ENCODE measurements at regions not wholly inside any gene's neighbourhood (a gene's known extent, or its start where the extent isn't known, plus 50 kb on each side); places are given as distances from the start of the nearest gene placed in this dataset.

GRCh38 chr2:215815960-215816359, 197.4 kb downstream of the MREG start:
- H3F3A ChIP-seq (replicated peaks; ENCODE audit: insufficient read depth), result no peaks in the 10 kb centered on the region
- 60% methylated on average over 2 of the region's 2 CpGs for WGBS (ENCODE audit: low lambda C conversion rate)
- no peak overlapping the region for H2AFZ ChIP-seq (ENCODE audit: low read depth)
- no peaks in the 10 kb centered on the region for H3K4me1 ChIP-seq (ENCODE audit: control insufficient read depth in 1 of 2, insufficient read depth in 2 of 2, low read depth in 1 of 2, low read length in 1 of 2)
- POLR2A ChIA-PET, result no interaction called here
- no peak overlapping the region for H3K9ac ChIP-seq
- H3K36me3 ChIP-seq (replicated peaks in 1 of 2; ENCODE audit: control insufficient read depth in 1 of 2, insufficient read depth in 2 of 2, low read length in 1 of 2), result no peaks in the 10 kb centered on the region
- H4K20me1 ChIP-seq (ENCODE audit: insufficient read depth), result no peaks in the 10 kb centered on the region
- DNase-seq, result no peak
- no peaks in the 10 kb centered on the region for H3K79me2 ChIP-seq (ENCODE audit: insufficient read depth)
- no peaks in the 10 kb centered on the region for H3K9me2 ChIP-seq
- H3K4me3 ChIP-seq (ENCODE audit: low read depth in 2 of 2, low read length in 1 of 2), result no peak overlapping the region
- TF ChIP-seq NRF1 (IDR thresholded peaks at IDR 0.05; ENCODE audit: low read depth, low read length) (no peak), YY1 (IDR thresholded peaks at IDR 0.05; ENCODE audit: low read depth) (no peak), USF1 (IDR thresholded peaks at IDR 0.05; ENCODE audit: borderline replicate concordance, low read depth) (no peak), FOXJ3 (CRISPR knock-in tag; IDR thresholded peaks at IDR 0.05) (no peak), USF2 (IDR thresholded peaks at IDR 0.05; ENCODE audit: borderline replicate concordance, low read depth, low read length) (no peak), FOXM1 (IDR thresholded peaks at IDR 0.05; ENCODE audit: low read depth) (no peak), TAF1 (IDR thresholded peaks at IDR 0.05; ENCODE audit: borderline replicate concordance, low read depth, low read length) (no peak), POLR2AphosphoS5 (IDR thresholded peaks at IDR 0.05; ENCODE audit: low read depth, low read length) (no peak), PBX3 (IDR thresholded peaks at IDR 0.05) (no peak), NFIC (IDR thresholded peaks at IDR 0.05; ENCODE audit: borderline replicate concordance) (no peak), FOSL2 (IDR thresholded peaks at IDR 0.05; ENCODE audit: borderline replicate concordance, low read depth) (no peak)
- no peak overlapping the region for H3K27ac ChIP-seq (ENCODE audit: low read depth in 2 of 2, low read length in 1 of 2)
- no peaks in the 10 kb centered on the region for H3K27me3 ChIP-seq (ENCODE audit: insufficient read depth)
- no peak overlapping the region for H3K4me2 ChIP-seq
- CTCF ChIA-PET, result interaction anchor here (0.6 to 1.5 kb wide), 2 partner anchors 13 to 266 kb away, joined by 3 to 5 read pairs; partner anchors contain the start of genes PECR and TMEM169
- H3K9me3 ChIP-seq, result no peaks in the 10 kb centered on the region

GRCh38 chr2:215812966-215813365, 200.4 kb downstream of the MREG start:
- Histone ChIP-seq H3K27me3 (ENCODE audit: insufficient read depth) (no peaks in the 10 kb centered on the region), H3K4me2 (no peak overlapping the region), H4K20me1 (ENCODE audit: insufficient read depth) (no peaks in the 10 kb centered on the region), H3K79me2 (ENCODE audit: insufficient read depth) (no peaks in the 10 kb centered on the region), H3K4me1 (ENCODE audit: control insufficient read depth in 1 of 2, insufficient read depth in 2 of 2, low read depth in 1 of 2, low read length in 1 of 2) (no peaks in the 10 kb centered on the region), H3K27ac (ENCODE audit: low read depth in 2 of 2, low read length in 1 of 2) (no peak overlapping the region), H3K4me3 (ENCODE audit: low read depth in 2 of 2, low read length in 1 of 2) (no peak overlapping the region), H3K36me3 (replicated peaks in 1 of 2; ENCODE audit: control insufficient read depth in 1 of 2, insufficient read depth in 2 of 2, low read length in 1 of 2) (no peaks in the 10 kb centered on the region), H2AFZ (ENCODE audit: low read depth) (no peak overlapping the region), H3K9ac (no peak overlapping the region), H3K9me2 (no peaks in the 10 kb centered on the region), H3K9me3 (no peaks in the 10 kb centered on the region), H3F3A (replicated peaks; ENCODE audit: insufficient read depth) (peaks cover 9% of the 10 kb centered on the region)
- POLR2A ChIA-PET, result no interaction called here
- no peak for DNase-seq
- TF ChIP-seq GABPA (IDR thresholded peaks at IDR 0.05; ENCODE audit: low read depth), result no peak
- TF ChIP-seq FOSL2 (IDR thresholded peaks at IDR 0.05; ENCODE audit: borderline replicate concordance, low read depth), result peak; percentile 36; the same call in 1 of the 2 replicates
- peak; percentile 38; the same call in 1 of the 2 replicates for TF ChIP-seq TCF12 (IDR thresholded peaks at IDR 0.05)
- TF ChIP-seq YY1 (IDR thresholded peaks at IDR 0.05; ENCODE audit: low read depth), result no peak
- peak; percentile 45 for TF ChIP-seq JUND (IDR thresholded peaks at IDR 0.05)
- no peak for TF ChIP-seq MAX (IDR thresholded peaks at IDR 0.05; ENCODE audit: low read depth)
- TF ChIP-seq EP300 (IDR thresholded peaks at IDR 0.05; ENCODE audit: borderline replicate concordance in 1 of 2, low read depth in 1 of 2, low read length in 1 of 2), result 0 out of 4 replicates have a peak, but pooled peaks of 1 of the 2 experiments have one; percentile 29
- TF ChIP-seq TAF1 (IDR thresholded peaks at IDR 0.05; ENCODE audit: borderline replicate concordance, low read depth, low read length), result no peak
- TF ChIP-seq PBX3 (IDR thresholded peaks at IDR 0.05), result peak; percentile 88
- CTCF ChIA-PET, result interaction anchor here (1.0 kb wide), 1 partner anchor 16 kb away, joined by 3 read pairs; no protein-coding TSS in a partner anchor

Measured in SK-N-SH (cell line).